Astrocyte of the spinal cord (primary cell): ENCODE measurements at regions not wholly inside any gene's neighbourhood (a gene's known extent, or its start where the extent isn't known, plus 50 kb on each side); places are given as distances from the start of the nearest gene placed in this dataset.

Experiments
- DNase-seq: peaks from one replicate; pipeline ENCODE4 v3.0.0; 2011; ENCODE audit warnings: low read depth, low spot score
- H3K4me3 ChIP-seq: 2 replicates; pipeline ENCODE4 v1.5.1; 2011; ENCODE audit warnings: low read depth, mild to moderate bottlenecking, low read length, moderate library complexity
- in situ Hi-C: cut with HindIII; loops from 2 replicates; pipeline ENCODE4 v1.10.0; 2017; ENCODE audit warnings: low sequenced_read_pairs
- TF ChIP-seq, protein P1 (sequence below): IDR thresholded peaks from 2 replicates; pipeline ENCODE4 v1.5.1; 2012; ENCODE audit warnings: low read depth, mild to moderate bottlenecking, low read length, inconsistent platforms

DNA sequence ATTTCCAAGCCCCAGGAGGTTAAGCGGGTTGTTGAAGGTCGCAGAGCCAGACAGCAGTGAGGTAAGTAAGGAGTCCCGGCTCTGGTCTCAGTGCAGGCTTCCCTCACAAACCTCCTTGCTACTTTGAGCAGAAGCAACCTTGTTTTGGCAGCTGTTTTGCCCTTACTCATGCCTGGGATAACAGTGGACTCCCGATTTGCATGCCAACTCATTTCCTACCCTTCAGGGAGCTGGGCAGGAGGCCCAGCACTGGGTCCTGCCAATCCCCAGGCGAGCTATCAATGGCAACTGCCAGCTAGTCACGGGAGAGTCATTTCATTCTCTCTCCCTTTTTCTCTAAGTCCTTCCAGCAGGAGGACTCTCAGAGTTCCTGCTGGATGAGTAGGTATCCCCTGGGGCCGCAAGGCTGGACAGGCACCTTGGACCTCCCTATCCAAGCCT lies 72.0 kb upstream of the KSR1 start:
- in situ Hi-C loops, result no loop called here
- no peak overlapping the region for H3K4me3 ChIP-seq
- TF ChIP-seq, protein P1, sequence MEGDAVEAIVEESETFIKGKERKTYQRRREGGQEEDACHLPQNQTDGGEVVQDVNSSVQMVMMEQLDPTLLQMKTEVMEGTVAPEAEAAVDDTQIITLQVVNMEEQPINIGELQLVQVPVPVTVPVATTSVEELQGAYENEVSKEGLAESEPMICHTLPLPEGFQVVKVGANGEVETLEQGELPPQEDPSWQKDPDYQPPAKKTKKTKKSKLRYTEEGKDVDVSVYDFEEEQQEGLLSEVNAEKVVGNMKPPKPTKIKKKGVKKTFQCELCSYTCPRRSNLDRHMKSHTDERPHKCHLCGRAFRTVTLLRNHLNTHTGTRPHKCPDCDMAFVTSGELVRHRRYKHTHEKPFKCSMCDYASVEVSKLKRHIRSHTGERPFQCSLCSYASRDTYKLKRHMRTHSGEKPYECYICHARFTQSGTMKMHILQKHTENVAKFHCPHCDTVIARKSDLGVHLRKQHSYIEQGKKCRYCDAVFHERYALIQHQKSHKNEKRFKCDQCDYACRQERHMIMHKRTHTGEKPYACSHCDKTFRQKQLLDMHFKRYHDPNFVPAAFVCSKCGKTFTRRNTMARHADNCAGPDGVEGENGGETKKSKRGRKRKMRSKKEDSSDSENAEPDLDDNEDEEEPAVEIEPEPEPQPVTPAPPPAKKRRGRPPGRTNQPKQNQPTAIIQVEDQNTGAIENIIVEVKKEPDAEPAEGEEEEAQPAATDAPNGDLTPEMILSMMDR, result no peak
- peak; percentile 96 for DNase-seq

- no peak overlapping the region for H3K4me3 ChIP-seq
- TF ChIP-seq, protein P1, result no peak
- DNase-seq, result peak; percentile 59
- in situ Hi-C loops, result no loop called here
Measured at GRCh38 chr17:27384726-27385125, 71.5 kb upstream of the KSR1 start.

DNA sequence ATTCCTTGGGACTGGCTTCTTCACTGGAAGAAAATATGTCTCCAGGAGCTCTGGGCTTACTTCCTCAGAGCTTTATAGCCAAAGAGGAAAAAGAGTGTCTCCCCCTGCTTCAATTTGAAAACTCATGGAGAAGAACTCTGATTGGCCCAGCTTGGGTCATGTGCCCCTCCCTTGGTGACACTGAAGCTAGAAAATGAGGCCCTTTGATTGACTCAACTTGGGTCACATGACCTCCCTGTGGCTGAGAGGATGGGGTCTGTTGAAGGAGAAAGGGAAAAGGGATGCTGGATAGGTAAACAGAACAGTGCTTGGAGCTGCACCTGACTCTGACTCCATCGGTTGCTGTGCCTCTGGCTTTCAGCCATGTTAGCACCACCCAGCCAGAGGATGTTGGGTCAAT lies 70.6 kb upstream of the KSR1 start:
- no peak overlapping the region for H3K4me3 ChIP-seq
- TF ChIP-seq, protein P1, result no peak
- in situ Hi-C loops, result no loop called here
- no peak for DNase-seq

- DNase-seq, result no peak
- TF ChIP-seq, protein P1, result no peak
- in situ Hi-C loops, result no loop called here
Measured at GRCh38 chr17:27386206-27387075, 69.8 kb upstream of the KSR1 start.

DNA sequence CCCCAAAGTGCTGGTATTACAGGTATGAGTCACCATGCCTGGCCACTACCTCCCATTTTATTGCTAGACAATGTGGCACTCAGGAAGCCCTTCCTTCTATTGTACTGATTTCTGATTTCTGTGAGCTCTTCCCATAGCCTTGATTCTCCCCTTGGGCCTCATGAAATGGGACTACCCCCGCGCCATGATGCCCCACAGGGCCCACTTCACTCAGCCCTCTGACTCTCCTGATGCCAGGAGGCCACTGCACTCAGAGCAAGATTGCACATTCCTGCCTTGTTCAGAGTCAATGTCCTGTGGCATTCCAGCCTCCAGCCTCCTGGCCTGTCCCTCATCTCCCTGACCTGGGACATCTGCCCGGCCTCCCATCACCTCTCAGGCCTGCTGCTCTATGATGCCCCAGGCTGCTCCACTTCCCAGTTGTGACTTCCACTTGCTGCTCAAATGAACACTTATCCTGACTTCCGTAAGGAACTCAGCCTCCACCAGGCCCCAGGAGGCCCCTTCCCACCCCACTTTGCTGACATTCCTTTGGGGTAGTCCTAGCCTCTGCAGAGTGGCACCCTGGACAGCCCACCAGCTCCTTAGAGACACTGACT lies 66.6 kb upstream of the KSR1 start:
- TF ChIP-seq, protein P1, result no peak

More at GRCh38 chr17:27386206-27387075, 69.8 kb upstream of the KSR1 start:
- no peak overlapping the region for H3K4me3 ChIP-seq

GRCh38 chr17:27390540-27390939 lies 65.7 kb upstream of the KSR1 start:
- no peak overlapping the region for H3K4me3 ChIP-seq
- in situ Hi-C loops, result no loop called here
- DNase-seq, result no peak
- TF ChIP-seq, protein P1, result no peak

More for the DNA sequence above, 66.6 kb upstream of the KSR1 start:
- in situ Hi-C loops, result no loop called here
- H3K4me3 ChIP-seq, result no peak overlapping the region
- DNase-seq, result no peak
